ENCODE measurements at regions not wholly inside any gene's neighbourhood (a gene's known extent, or its start where the extent isn't known, plus 50 kb on each side); places are given as distances from the start of the nearest gene placed in this dataset.
"Not testable (repeated sequence)": the region's sequence is repeated elsewhere in the genome, so short reads cannot be mapped to it uniquely, and the experiment has no call there.

GRCh38 chr15:32313446-32314209 lies 89.5 kb downstream of the GOLGA8K start:
- H3K27me3 ChIP-seq; H3K27ac Mint-ChIP-seq; H3K4me1 Mint-ChIP-seq; H3K79me2 ChIP-seq (ENCODE audit: low read depth); H3K27me3 Mint-ChIP-seq (ENCODE audit: insufficient read depth, low read depth); H4K20me1 ChIP-seq (ENCODE audit: low read depth); H3K36me3 ChIP-seq; H3K36me3 Mint-ChIP-seq; H3K4me3 ChIP-seq; H2AFZ ChIP-seq (replicated peaks); H3K9me3 ChIP-seq (ENCODE audit: low read depth); H3F3A ChIP-seq (ENCODE audit: low read depth); DNase-seq (ENCODE audit: low spot score); H3K9me3 Mint-ChIP-seq; H3K4me2 ChIP-seq; H3K27ac ChIP-seq; H3K4me1 ChIP-seq; H3K4me3 Mint-ChIP-seq; H3K9ac ChIP-seq: not testable (repeated sequence)

- not testable (repeated sequence) for H3K79me2 ChIP-seq (ENCODE audit: low read depth); H3K36me3 ChIP-seq; H3K27ac Mint-ChIP-seq; H3K9me3 ChIP-seq (ENCODE audit: low read depth); H3K4me3 Mint-ChIP-seq; H2AFZ ChIP-seq (replicated peaks); H3K4me3 ChIP-seq; H3K4me1 ChIP-seq; H3K4me1 Mint-ChIP-seq; H3K36me3 Mint-ChIP-seq; H3K27me3 ChIP-seq; H3F3A ChIP-seq (ENCODE audit: low read depth); H3K4me2 ChIP-seq; H3K9ac ChIP-seq; DNase-seq (ENCODE audit: low spot score); H3K9me3 Mint-ChIP-seq; H3K27me3 Mint-ChIP-seq (ENCODE audit: insufficient read depth, low read depth); H3K27ac ChIP-seq; H4K20me1 ChIP-seq (ENCODE audit: low read depth)
Measured at GRCh38 chr15:32312721-32313120, 90.4 kb downstream of the GOLGA8K start.

- not testable (repeated sequence) for H3K4me1 Mint-ChIP-seq, H3K4me3 Mint-ChIP-seq
Measured at GRCh38 chr15:32307592-32307991, 95.5 kb downstream of the GOLGA8K start.

GRCh38 chr15:32276200-32276830 lies 126.8 kb downstream of the GOLGA8K start:
- not testable (repeated sequence) for H3K4me3 Mint-ChIP-seq; DNase-seq (ENCODE audit: low spot score); H2AFZ ChIP-seq (replicated peaks); H3K4me2 ChIP-seq; H3K4me1 Mint-ChIP-seq; H3K36me3 Mint-ChIP-seq; H3F3A ChIP-seq (ENCODE audit: low read depth); H3K79me2 ChIP-seq (ENCODE audit: low read depth); H3K27me3 ChIP-seq; H3K27ac Mint-ChIP-seq; H3K9me3 ChIP-seq (ENCODE audit: low read depth); H3K9me3 Mint-ChIP-seq; H3K27ac ChIP-seq; H4K20me1 ChIP-seq (ENCODE audit: low read depth); H3K4me1 ChIP-seq; H3K27me3 Mint-ChIP-seq (ENCODE audit: insufficient read depth, low read depth); H3K36me3 ChIP-seq; H3K4me3 ChIP-seq; H3K9ac ChIP-seq

More at GRCh38 chr15:32307592-32307991, 95.5 kb downstream of the GOLGA8K start:
- not testable (repeated sequence) for H4K20me1 ChIP-seq (ENCODE audit: low read depth); H3K27ac ChIP-seq; H3K27me3 Mint-ChIP-seq (ENCODE audit: insufficient read depth, low read depth); H2AFZ ChIP-seq (replicated peaks); H3K27me3 ChIP-seq; H3F3A ChIP-seq (ENCODE audit: low read depth); H3K27ac Mint-ChIP-seq; H3K36me3 ChIP-seq; H3K36me3 Mint-ChIP-seq; H3K4me2 ChIP-seq; H3K4me3 ChIP-seq; H3K9me3 Mint-ChIP-seq; H3K79me2 ChIP-seq (ENCODE audit: low read depth); H3K4me1 ChIP-seq; H3K9me3 ChIP-seq (ENCODE audit: low read depth); DNase-seq (ENCODE audit: low spot score); H3K9ac ChIP-seq

- H3K9me3 ChIP-seq (ENCODE audit: low read depth); H3K4me1 Mint-ChIP-seq; H3K36me3 Mint-ChIP-seq; H3K4me3 ChIP-seq; H3K27me3 Mint-ChIP-seq (ENCODE audit: insufficient read depth, low read depth); DNase-seq (ENCODE audit: low spot score); H3K4me2 ChIP-seq; H3K36me3 ChIP-seq; H3K4me1 ChIP-seq; H3K27ac Mint-ChIP-seq; H3K9me3 Mint-ChIP-seq; H3K9ac ChIP-seq; H3K79me2 ChIP-seq (ENCODE audit: low read depth); H3K4me3 Mint-ChIP-seq; H3K27me3 ChIP-seq; H2AFZ ChIP-seq (replicated peaks); H3F3A ChIP-seq (ENCODE audit: low read depth); H3K27ac ChIP-seq; H4K20me1 ChIP-seq (ENCODE audit: low read depth): not testable (repeated sequence)
Measured at GRCh38 chr15:32253958-32254357, 149.1 kb downstream of the GOLGA8K start.

GRCh38 chr15:32249207-32249606 lies 153.9 kb downstream of the GOLGA8K start:
- H3K79me2 ChIP-seq (ENCODE audit: low read depth); H3K4me1 Mint-ChIP-seq; H3K4me1 ChIP-seq; H3K36me3 ChIP-seq; H3K27ac Mint-ChIP-seq; H3K4me2 ChIP-seq; H3K4me3 ChIP-seq; H3K9me3 ChIP-seq (ENCODE audit: low read depth); H3K27me3 ChIP-seq; H3K4me3 Mint-ChIP-seq; H2AFZ ChIP-seq (replicated peaks); H3K9me3 Mint-ChIP-seq; DNase-seq (ENCODE audit: low spot score); H3K27ac ChIP-seq; H3K9ac ChIP-seq; H4K20me1 ChIP-seq (ENCODE audit: low read depth); H3K27me3 Mint-ChIP-seq (ENCODE audit: insufficient read depth, low read depth); H3F3A ChIP-seq (ENCODE audit: low read depth); H3K36me3 Mint-ChIP-seq: not testable (repeated sequence)

- H3K4me2 ChIP-seq; DNase-seq (ENCODE audit: low spot score): not testable (repeated sequence)
Measured at GRCh38 chr15:32243727-32244126, 159.4 kb downstream of the GOLGA8K start.

GRCh38 chr15:32242780-32243528 lies 160.1 kb downstream of the GOLGA8K start:
- H3K9ac ChIP-seq; H3K27ac Mint-ChIP-seq; H2AFZ ChIP-seq (replicated peaks); H3F3A ChIP-seq (ENCODE audit: low read depth); H3K4me3 Mint-ChIP-seq; H3K36me3 ChIP-seq; DNase-seq (ENCODE audit: low spot score); H3K4me1 ChIP-seq; H3K27me3 Mint-ChIP-seq (ENCODE audit: insufficient read depth, low read depth); H3K27ac ChIP-seq; H3K4me3 ChIP-seq; H3K4me2 ChIP-seq; H3K9me3 ChIP-seq (ENCODE audit: low read depth); H3K36me3 Mint-ChIP-seq; H4K20me1 ChIP-seq (ENCODE audit: low read depth); H3K27me3 ChIP-seq; H3K9me3 Mint-ChIP-seq; H3K79me2 ChIP-seq (ENCODE audit: low read depth); H3K4me1 Mint-ChIP-seq: not testable (repeated sequence)

More at GRCh38 chr15:32243727-32244126, 159.4 kb downstream of the GOLGA8K start:
- H3K27ac Mint-ChIP-seq; H3F3A ChIP-seq (ENCODE audit: low read depth); H2AFZ ChIP-seq (replicated peaks); H3K4me1 ChIP-seq; H3K27ac ChIP-seq; H3K4me3 Mint-ChIP-seq; H3K27me3 ChIP-seq; H3K4me3 ChIP-seq; H3K36me3 ChIP-seq; H3K79me2 ChIP-seq (ENCODE audit: low read depth); H3K9me3 ChIP-seq (ENCODE audit: low read depth); H3K9me3 Mint-ChIP-seq; H3K36me3 Mint-ChIP-seq; H4K20me1 ChIP-seq (ENCODE audit: low read depth); H3K4me1 Mint-ChIP-seq; H3K27me3 Mint-ChIP-seq (ENCODE audit: insufficient read depth, low read depth); H3K9ac ChIP-seq: not testable (repeated sequence)

Data from neural progenitor cell (in vitro differentiated cells).